ENCODE measurements at regions not wholly inside any gene's neighbourhood (a gene's known extent, or its start where the extent isn't known, plus 50 kb on each side); places are given as distances from the start of the nearest gene placed in this dataset.

GRCh38 chr18:40917056-40917455, 1038.0 kb upstream of the PIK3C3 start:
- TF ChIP-seq HDAC2 (IDR thresholded peaks at IDR 0.05) (no peak), CTCF (IDR thresholded peaks at IDR 0.05 in 2 of 3, conservative IDR thresholded peaks at IDR 0.05 in 1 of 3; ENCODE audit: control insufficient read depth in 2 of 3, extremely low read depth in 1 of 3, insufficient read depth in 1 of 3, low read depth in 3 of 3, low read length in 3 of 3) (no peak), EGR1 (IDR thresholded peaks at IDR 0.05; ENCODE audit: borderline replicate concordance in 1 of 2, low read depth in 2 of 2, low read length in 2 of 2) (no peak), SMAD1 (IDR thresholded peaks at IDR 0.05; ENCODE audit: low read depth, partially characterized antibody) (no peak), TAF1 (IDR thresholded peaks at IDR 0.05; ENCODE audit: borderline replicate concordance, low read depth, low read length) (no peak), EZH2 (IDR thresholded peaks at IDR 0.05; ENCODE audit: borderline replicate concordance, control insufficient read depth, low read depth, low read length) (no peak), RAD51 (IDR thresholded peaks at IDR 0.05) (no peak)

Measured in GM12878 (cell line).